K562 (cell line): ENCODE measurements at regions not wholly inside any gene's neighbourhood (a gene's known extent, or its start where the extent isn't known, plus 50 kb on each side); places are given as distances from the start of the nearest gene placed in this dataset.

Experiments
- ATAC-seq: fragments of 200-7000 bp; cut with Tn5 transposase; 3 replicates; pipeline ENCODE4 v1.9.1; 2020; ENCODE audit warnings: moderate library complexity
- BruUV-seq: library from RNA; stranded (reverse); fragments of 400-500 nt; replicated peaks from 2 replicates; lab custom pipeline; 2021; lab: Mats Ljungman, UMichigan
- CTCF ChIA-PET: fragments of 300-600 bp; formaldehyde crosslinking; extraction: SDS; loops from one replicate; lab custom pipeline; 2021; ENCODE audit warnings: low intra/inter-chr PET ratio; lab: Yijun Ruan, JAX
- POLR2A ChIA-PET: fragments of 300-600, 350-650 bp; sonication (Branson Sonifier 250); formaldehyde crosslinking; extraction: SDS; loops from one replicate; lab custom pipeline; 2021; ENCODE audit warnings: antibody characterized with exemption, inconsistent platforms; lab: Yijun Ruan, JAX
- DNase-seq, 4 experiments: peaks; one replicate each; pipeline versions ENCODE4 v3.0.0 to v3.0.0-alpha.2; 2011 to 2018; ENCODE audit warnings: low spot score in 3 of 4, mixed read lengths in 3 of 4; ENCODE audit errors: extremely low read depth in 1 of 4
- FAIRE-seq: peaks from 2 replicates; lab custom pipeline; 2011; peaks lifted over from hg19 to GRCh38; lab: Jason Lieb, UNC
- H2AFZ ChIP-seq: 2 replicates; pipeline ENCODE4 v1.6.0; 2011; ENCODE audit warnings: low read depth, low read length, control low read depth, inconsistent platforms
- H3K27ac ChIP-seq: fragments of 200-600 bp; 3 replicates; pipeline ENCODE4 v1.8.0; 2011; ENCODE audit warnings: low read depth, mild to moderate bottlenecking, control low read depth, inconsistent platforms, low read length, moderate library complexity, mixed read lengths; ENCODE audit errors: extremely low read depth
- H3K27me3 ChIP-seq, 2 experiments: fragments of 300-600 bp in 1 of 2; 2 replicates in 1 of 2; 3 replicates in 1 of 2; pipeline versions ENCODE4 v1.6.0 to v1.8.0; 2011; ENCODE audit warnings: inconsistent platforms in 2 of 2, low read length in 2 of 2, mild to moderate bottlenecking in 1 of 2, mixed read lengths in 1 of 2, moderate library complexity in 1 of 2; ENCODE audit not compliant: control insufficient read depth in 2 of 2, insufficient read depth in 2 of 2
- H3K36me3 ChIP-seq: fragments of 300-600 bp; 3 replicates; pipeline ENCODE4 v1.8.0; 2011; ENCODE audit warnings: mild to moderate bottlenecking, low read length, inconsistent platforms; ENCODE audit not compliant: control insufficient read depth, insufficient read depth
- H3K4me1 ChIP-seq, 2 experiments: fragments of 200-600 bp in 1 of 2; replicated peaks in 1 of 2; 2 replicates in 1 of 2; 3 replicates in 1 of 2; pipeline versions ENCODE4 v1.5.1 to v1.8.0; 2011; ENCODE audit warnings: inconsistent platforms in 2 of 2, low read length in 2 of 2, mild to moderate bottlenecking in 1 of 2, mixed read lengths in 1 of 2, moderate library complexity in 1 of 2; ENCODE audit not compliant: control insufficient read depth in 2 of 2, insufficient read depth in 2 of 2
- H3K4me2 ChIP-seq: 2 replicates; pipeline ENCODE4 v1.6.1; 2011; ENCODE audit warnings: low read length, control low read depth, inconsistent platforms, mixed read lengths; ENCODE audit not compliant: insufficient read depth
- H3K4me3 ChIP-seq: fragments of 200-600 bp; sonication (generic), shearing (Covaris generic); 2 replicates; pipeline ENCODE4 v1.5.1; 2016; ENCODE audit warnings: control low read depth, inconsistent platforms
- H3K79me2 ChIP-seq: fragments of 200-600 bp; 3 replicates; pipeline ENCODE4 v1.8.0; 2011; ENCODE audit warnings: low read length, inconsistent platforms; ENCODE audit not compliant: control insufficient read depth, insufficient read depth
- H3K9ac ChIP-seq, 2 experiments: 2 replicates each; pipeline versions ENCODE4 v1.6.0 to v1.6.1; 2011; ENCODE audit warnings: low read depth in 2 of 2, low read length in 2 of 2, control low read depth in 1 of 2, inconsistent platforms in 1 of 2, mild to moderate bottlenecking in 1 of 2, mixed read lengths in 1 of 2; ENCODE audit not compliant: insufficient read depth in 1 of 2
- H3K9me1 ChIP-seq: one replicate; pipeline ENCODE4 v1.6.0; 2011; ENCODE audit warnings: inconsistent platforms, mild to moderate bottlenecking, low read length, moderate library complexity; ENCODE audit not compliant: control insufficient read depth, insufficient read depth
- H3K9me3 ChIP-seq: replicated peaks from 2 replicates; pipeline ENCODE4 v1.5.1; 2011; ENCODE audit warnings: low read depth, low read length, inconsistent platforms; ENCODE audit not compliant: control insufficient read depth, insufficient read depth
- H4K20me1 ChIP-seq: replicated peaks from 2 replicates; pipeline ENCODE4 v1.6.1; 2011; ENCODE audit warnings: low read length, inconsistent platforms, mixed read lengths; ENCODE audit not compliant: control insufficient read depth, insufficient read depth
- ARHGAP35 ChIP-seq: fragments of 450-650 bp; IDR thresholded peaks from 2 replicates; pipeline ENCODE4 v1.6.1; 2018; ENCODE audit not compliant: partially characterized antibody
- CEBPB ChIP-seq: fragments of 450-650 bp; IDR thresholded peaks from 2 replicates; pipeline ENCODE4 v1.6.1; 2016; ENCODE audit warnings: missing genetic modification characterization, missing compliant biosample characterization
- HIVEP1 ChIP-seq: fragments of 250-450 bp; sonication (Bioruptor Pico); IDR thresholded peaks from 2 replicates; pipeline ENCODE4 v1.4.0; 2020; ENCODE audit warnings: mild to moderate bottlenecking
- KLF6 ChIP-seq: fragments of 250-450 bp; sonication (Bioruptor Pico); IDR thresholded peaks from 2 replicates; pipeline ENCODE4 v1.4.0; 2020; ENCODE audit warnings: mild to moderate bottlenecking, moderate library complexity, borderline replicate concordance
- MLLT1 ChIP-seq, 2 experiments: fragments of 450-650 bp; IDR thresholded peaks; 2 replicates each; pipeline ENCODE4 v1.6.1; 2016
- MYC ChIP-seq, 2 experiments: fragments of 250-450 bp in 1 of 2; sonication (Bioruptor Pico) in 1 of 2; IDR thresholded peaks; 2 replicates each; pipeline versions ENCODE4 v1.5.1 to v1.6.1; 2012 to 2021; ENCODE audit warnings: low read depth in 2 of 2, borderline replicate concordance in 1 of 2, improper control_type of control experiment in 1 of 2, low read length in 1 of 2, mild to moderate bottlenecking in 1 of 2, moderate library complexity in 1 of 2
- RAD21 ChIP-seq, 2 experiments: fragments of 250-450 bp in 1 of 2; fragments of 450-650 bp in 1 of 2; sonication (Bioruptor Pico) in 1 of 2; formaldehyde crosslinking in 1 of 2; IDR thresholded peaks in 1 of 2; conservative IDR thresholded peaks in 1 of 2; 2 replicates each; pipeline versions ENCODE4 v1.4.0 to v1.8.0; 2020 to 2022; ENCODE audit warnings: mild to moderate bottlenecking in 2 of 2, moderate library complexity in 1 of 2
- RB1 ChIP-seq: fragments of 450-650 bp; IDR thresholded peaks from 2 replicates; pipeline ENCODE4 v1.6.1; 2017; ENCODE audit warnings: low read depth, mild to moderate bottlenecking
- REST ChIP-seq, 2 experiments: fragments of 450-650 bp; formaldehyde crosslinking in 1 of 2; IDR thresholded peaks; 2 replicates each; pipeline versions ENCODE4 v1.4.0 to v1.6.1; 2014 to 2020; ENCODE audit warnings: mild to moderate bottlenecking in 2 of 2, borderline replicate concordance in 1 of 2, low read depth in 1 of 2
- STAG1 ChIP-seq: sonication (generic); formaldehyde crosslinking; IDR thresholded peaks from 2 replicates; pipeline ENCODE4 v1.5.0; 2020; ENCODE audit warnings: missing genetic modification reagents, borderline replicate concordance
- TBP ChIP-seq: optimal IDR thresholded peaks from 2 replicates; pipeline ENCODE3; 2011; ENCODE audit warnings: low read depth, low read length, improper control_type of control experiment
- ZNF324 ChIP-seq: fragments of 250-450 bp; sonication (Bioruptor Pico); IDR thresholded peaks from 2 replicates; pipeline ENCODE4 v1.4.0; 2020; ENCODE audit warnings: mild to moderate bottlenecking
- WGBS: fragments of 100-300 bp; shearing (Covaris generic); methylation state at CpG from one replicate; pipeline ENCODE4 v1.1.6; 2016; ENCODE audit warnings: low coverage, mixed read lengths; ENCODE audit not compliant: insufficient coverage; ENCODE audit errors: missing lambda C conversion rate; 5-methylcytosine and 5-hydroxymethylcytosine counted together
- in situ Hi-C: fragments of 300-500 bp; cut with MboI; formaldehyde crosslinking; loops from 4 replicates; pipeline ENCODE4 v1.15.0; 2018; ENCODE audit warnings: inconsistent platforms, mixed read lengths
- intact Hi-C: fragments of 100-400 bp; cut with micrococcal nuclease; formaldehyde crosslinking; loops from 2 replicates; pipeline ENCODE4 v1.14.2; 2022

- FAIRE-seq (peak; percentile 86), ATAC-seq (peak; percentile 97), DNase-seq (peak; percentile 73 to 79 (median 78))
- no TSS peak for BruUV-seq
- CTCF ChIA-PET = interaction anchor here (2.2 kb wide), 1 partner anchor 111 kb away, joined by 18 read pairs; no protein-coding TSS in a partner anchor
- Histone ChIP-seq H4K20me1 (peaks cover 5% of the 10 kb centered on the region), H3K79me2 (no peaks in the 10 kb centered on the region), H3K36me3 (no peaks in the 10 kb centered on the region), H3K4me2 (no peak overlapping the region), H3K4me1 (no peaks in the 10 kb centered on the region), H3K27ac (no peak overlapping the region), H3K27me3 (peaks cover 6 to 30% of the 10 kb centered on the region in 2 experiments), H3K9me1 (no peaks in the 10 kb centered on the region), H2AFZ (no peak overlapping the region), H3K4me3 (no peak overlapping the region), H3K9ac (no peak overlapping the region), H3K9me3 (no peaks in the 10 kb centered on the region)
- POLR2A ChIA-PET = interaction anchor here (1.1 kb wide), 1 partner anchor 24 kb away, joined by 3 read pairs; no protein-coding TSS in a partner anchor
- in situ Hi-C loops = loop anchor here (5.0 kb wide), 1 partner anchor 112 kb away; no protein-coding TSS in a partner anchor
- WGBS = 2% methylated on average over 12 of the region's 12 CpGs
- intact Hi-C loops = loop anchor here (1.0 kb wide), 1 partner anchor 112 kb away; no protein-coding TSS in a partner anchor
- TF ChIP-seq HIVEP1 (CRISPR knock-in tag) = no peak
- peak; percentile 58; the same call in 1 of the 2 replicates for TF ChIP-seq STAG1 (CRISPR knock-in tag)
- peak; percentile 39 to 69 for TF ChIP-seq RAD21 (CRISPR knock-in tag; conservative IDR thresholded peaks at IDR 0.05 in 1 of 2, IDR thresholded peaks at IDR 0.05 in 1 of 2)
- 0 out of 2 replicates have a peak, but pooled peaks have one; percentile 24 for TF ChIP-seq RB1
- peak; percentile 10 for TF ChIP-seq TBP
- no peak for TF ChIP-seq ZNF324 (CRISPR knock-in tag)
- TF ChIP-seq CEBPB = peak; percentile 40
- no peak for TF ChIP-seq MYC (IDR thresholded peaks at IDR 0.05; ENCODE audit: low read depth, low read length)
- TF ChIP-seq MYC (CRISPR knock-in tag; IDR thresholded peaks at IDR 0.05; ENCODE audit: borderline replicate concordance, low read depth) = no peak
- no peak for TF ChIP-seq ARHGAP35
- TF ChIP-seq KLF6 = no peak
- TF ChIP-seq MLLT1 (IDR thresholded peaks at IDR 0.05) = peak in 1 of 2 experiments; percentile 58; a peak in 1 of 4 replicates
- TF ChIP-seq REST (IDR thresholded peaks at IDR 0.05; ENCODE audit: borderline replicate concordance) = peak; percentile 55
- no peak for TF ChIP-seq REST (CRISPR knock-in tag; IDR thresholded peaks at IDR 0.05; ENCODE audit: low read depth)
Observed at GRCh38 chr2:15748736-15749323, 157.2 kb downstream of the DDX1 start.
